ENCODE measurements at regions not wholly inside any gene's neighbourhood (a gene's known extent, or its start where the extent isn't known, plus 50 kb on each side); places are given as distances from the start of the nearest gene placed in this dataset.
A peak's percentile ranks its signal among the peaks of the same experiment; 100 is the strongest.
"Not testable (repeated sequence)": the region's sequence is repeated elsewhere in the genome, so short reads cannot be mapped to it uniquely, and the experiment has no call there.

- no peak for DNase-seq (ENCODE audit: low spot score)
- H3K36me3 Mint-ChIP-seq (ENCODE audit: low read depth, unreplicated experiment), result no peaks in the 10 kb centered on the region
- H3K27ac Mint-ChIP-seq (ENCODE audit: unreplicated experiment), result no peak overlapping the region
- no peaks in the 10 kb centered on the region for H3K9me3 Mint-ChIP-seq (ENCODE audit: unreplicated experiment)
- H3K4me1 Mint-ChIP-seq (ENCODE audit: unreplicated experiment), result peaks cover 39% of the 10 kb centered on the region
- no peak overlapping the region for H3K4me3 Mint-ChIP-seq (ENCODE audit: unreplicated experiment)
- peaks cover 6% of the 10 kb centered on the region for H3K27me3 Mint-ChIP-seq (ENCODE audit: unreplicated experiment)
- no peak for TF ChIP-seq CTCF (IDR thresholded peaks at IDR 0.05; ENCODE audit: unreplicated experiment)
These were observed 172.5 kb upstream of the KLF7 start for GRCh38 chr2:207338220-207338607.

GRCh38 chr2:207338610-207339009, 172.9 kb upstream of the KLF7 start:
- no peak for DNase-seq (ENCODE audit: low spot score)
- Mint-ChIP-seq H3K4me1 (ENCODE audit: unreplicated experiment) (peaks cover 35% of the 10 kb centered on the region), H3K36me3 (ENCODE audit: low read depth, unreplicated experiment) (no peaks in the 10 kb centered on the region), H3K27me3 (ENCODE audit: unreplicated experiment) (peaks cover 6% of the 10 kb centered on the region), H3K27ac (ENCODE audit: unreplicated experiment) (no peak overlapping the region), H3K9me3 (ENCODE audit: unreplicated experiment) (no peaks in the 10 kb centered on the region), H3K4me3 (ENCODE audit: unreplicated experiment) (no peak overlapping the region)
- TF ChIP-seq CTCF (IDR thresholded peaks at IDR 0.05; ENCODE audit: unreplicated experiment), result no peak

- no peak for TF ChIP-seq CTCF (IDR thresholded peaks at IDR 0.05; ENCODE audit: unreplicated experiment)
- Mint-ChIP-seq H3K27ac (ENCODE audit: unreplicated experiment) (no peak overlapping the region), H3K4me3 (ENCODE audit: unreplicated experiment) (no peak overlapping the region), H3K4me1 (ENCODE audit: unreplicated experiment) (peaks cover 16% of the 10 kb centered on the region), H3K9me3 (ENCODE audit: unreplicated experiment) (no peaks in the 10 kb centered on the region), H3K27me3 (ENCODE audit: unreplicated experiment) (no peaks in the 10 kb centered on the region), H3K36me3 (ENCODE audit: low read depth, unreplicated experiment) (no peaks in the 10 kb centered on the region)
- no peak for DNase-seq (ENCODE audit: low spot score)
These were observed 175.5 kb upstream of the KLF7 start for GRCh38 chr2:207341112-207341750.

GRCh38 chr2:207341804-207342203, 176.1 kb upstream of the KLF7 start:
- no peak overlapping the region for H3K4me3 Mint-ChIP-seq (ENCODE audit: unreplicated experiment)
- H3K27ac Mint-ChIP-seq (ENCODE audit: unreplicated experiment), result no peak overlapping the region
- peaks cover 14% of the 10 kb centered on the region for H3K4me1 Mint-ChIP-seq (ENCODE audit: unreplicated experiment)
- H3K36me3 Mint-ChIP-seq (ENCODE audit: low read depth, unreplicated experiment), result no peaks in the 10 kb centered on the region
- no peak for TF ChIP-seq CTCF (IDR thresholded peaks at IDR 0.05; ENCODE audit: unreplicated experiment)
- DNase-seq (ENCODE audit: low spot score), result peak; percentile 14
- no peaks in the 10 kb centered on the region for H3K9me3 Mint-ChIP-seq (ENCODE audit: unreplicated experiment)
- H3K27me3 Mint-ChIP-seq (ENCODE audit: unreplicated experiment), result no peaks in the 10 kb centered on the region

GRCh38 chr2:207344596-207345394, 179.0 kb upstream of the KLF7 start:
- H3K9me3 Mint-ChIP-seq (ENCODE audit: unreplicated experiment); H3K36me3 Mint-ChIP-seq (ENCODE audit: low read depth, unreplicated experiment); DNase-seq (ENCODE audit: low spot score); H3K4me3 Mint-ChIP-seq (ENCODE audit: unreplicated experiment); H3K27ac Mint-ChIP-seq (ENCODE audit: unreplicated experiment); H3K4me1 Mint-ChIP-seq (ENCODE audit: unreplicated experiment); H3K27me3 Mint-ChIP-seq (ENCODE audit: unreplicated experiment): not testable (repeated sequence)
